Activated CD4-positive, alpha-beta T cell treated with anti-CD3 and anti-CD28 coated beads, Interleukin-2, amount 50 U/mL, for 24 hours (primary cell): ENCODE measurements at regions not wholly inside any gene's neighbourhood (a gene's known extent, or its start where the extent isn't known, plus 50 kb on each side); places are given as distances from the start of the nearest gene placed in this dataset.

ENCODE experiments used
- DNase-seq, 2 donors: peaks; one replicate each; pipeline ENCODE4 v3.0.0-alpha.2; 2020; ENCODE audit warnings: low read depth in 1 of 2, low spot score in 1 of 2

GRCh38 chr11:69242266-69242920 lies 51.6 kb upstream of the MYEOV start:
- no peak for DNase-seq

- no peak for DNase-seq
These were observed 50.3 kb upstream of the MYEOV start for GRCh38 chr11:69243496-69244200.
